AG04449 (cell line): ENCODE measurements at regions not wholly inside any gene's neighbourhood (a gene's known extent, or its start where the extent isn't known, plus 50 kb on each side); places are given as distances from the start of the nearest gene placed in this dataset.

Experiments
- CTCF ChIA-PET: fragments of 350-600 bp; formaldehyde crosslinking; extraction: SDS; loops from one replicate; lab custom pipeline; 2021; ENCODE audit warnings: antibody characterized with exemption; lab: Yijun Ruan, JAX
- POLR2A ChIA-PET: fragments of 400-600, 350-600 bp; formaldehyde crosslinking; extraction: SDS; loops from one replicate; lab custom pipeline; 2020; ENCODE audit warnings: antibody characterized with exemption, inconsistent platforms; lab: Yijun Ruan, JAX
- DNase-seq: peaks from one replicate; pipeline ENCODE4 v3.0.0-alpha.2; 2010; ENCODE audit warnings: low read depth, low spot score
- H3K4me3 ChIP-seq: 2 replicates; pipeline ENCODE4 v1.5.1; 2011; ENCODE audit warnings: low read depth, mild to moderate bottlenecking, control low read depth, low read length
- CTCF ChIP-seq: IDR thresholded peaks from one replicate; pipeline ENCODE4 v1.5.1; 2011; ENCODE audit warnings: mild to moderate bottlenecking, moderate library complexity, low read length, control low read depth, inconsistent platforms; ENCODE audit not compliant: insufficient read depth; ENCODE audit errors: missing control alignments

GRCh38 chr12:69024413-69024812, 91.4 kb upstream of the CPM start:
- POLR2A ChIA-PET, result no interaction called here
- no peak for DNase-seq
- CTCF ChIA-PET, result interaction anchor here (1.4 kb wide), 1 partner anchor 11 kb away, joined by 3 read pairs; no protein-coding TSS in a partner anchor
- no peak overlapping the region for H3K4me3 ChIP-seq
- no peak for TF ChIP-seq CTCF

GRCh38 chr12:69024907-69025306, 91.9 kb upstream of the CPM start:
- CTCF ChIA-PET, result no interaction called here
- TF ChIP-seq CTCF, result no peak
- no peak overlapping the region for H3K4me3 ChIP-seq
- POLR2A ChIA-PET, result no interaction called here
- no peak for DNase-seq

DNA sequence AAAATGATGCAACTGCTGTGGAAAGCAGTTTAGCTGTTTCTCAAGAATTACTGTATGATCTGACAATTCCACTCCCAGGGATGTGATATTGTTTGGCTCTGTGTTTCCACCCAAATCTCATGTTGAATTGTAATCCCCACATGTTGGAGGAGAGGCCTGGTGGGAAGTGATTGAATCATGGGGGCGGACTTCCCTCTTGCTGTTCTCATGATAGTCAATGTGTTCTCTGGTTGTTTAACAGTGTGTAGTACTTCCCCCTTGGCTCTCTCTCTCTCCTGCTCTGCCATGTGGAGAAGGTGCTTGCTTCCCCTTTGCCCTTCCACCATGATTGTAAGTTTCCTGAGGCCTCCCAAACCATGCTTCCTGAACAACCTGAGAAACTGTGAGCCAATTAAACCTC, 93.4 kb upstream of the CPM start:
- ChIA-PET CTCF (no interaction called here), POLR2A (no interaction called here)
- H3K4me3 ChIP-seq, result no peak overlapping the region
- no peak for DNase-seq
- TF ChIP-seq CTCF, result no peak

DNA sequence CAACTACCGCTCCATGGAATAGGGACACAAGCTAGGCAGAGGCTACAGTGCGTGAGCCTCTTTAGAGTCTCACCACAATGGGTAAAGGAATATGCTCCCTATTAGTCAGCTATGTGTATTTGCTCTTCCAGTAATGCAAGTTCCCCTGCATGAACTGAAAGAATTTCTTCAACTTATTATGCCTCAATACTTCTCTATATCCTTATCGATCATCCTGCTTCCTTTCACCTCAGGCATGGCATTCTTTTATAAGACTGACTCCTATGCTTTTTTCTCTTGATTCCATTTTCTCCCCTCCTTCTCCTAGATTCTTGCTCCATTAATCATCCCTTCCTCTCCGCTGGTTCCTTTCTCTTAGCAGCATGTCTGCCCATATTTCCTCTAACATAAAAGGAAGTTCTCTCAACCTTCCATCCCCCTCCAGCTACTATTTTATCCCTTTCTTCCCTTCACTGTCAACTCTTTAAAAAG, 94.5 kb upstream of the CPM start:
- no peak overlapping the region for H3K4me3 ChIP-seq
- CTCF ChIA-PET, result no interaction called here
- no peak for TF ChIP-seq CTCF
- POLR2A ChIA-PET, result no interaction called here
- no peak for DNase-seq

DNA sequence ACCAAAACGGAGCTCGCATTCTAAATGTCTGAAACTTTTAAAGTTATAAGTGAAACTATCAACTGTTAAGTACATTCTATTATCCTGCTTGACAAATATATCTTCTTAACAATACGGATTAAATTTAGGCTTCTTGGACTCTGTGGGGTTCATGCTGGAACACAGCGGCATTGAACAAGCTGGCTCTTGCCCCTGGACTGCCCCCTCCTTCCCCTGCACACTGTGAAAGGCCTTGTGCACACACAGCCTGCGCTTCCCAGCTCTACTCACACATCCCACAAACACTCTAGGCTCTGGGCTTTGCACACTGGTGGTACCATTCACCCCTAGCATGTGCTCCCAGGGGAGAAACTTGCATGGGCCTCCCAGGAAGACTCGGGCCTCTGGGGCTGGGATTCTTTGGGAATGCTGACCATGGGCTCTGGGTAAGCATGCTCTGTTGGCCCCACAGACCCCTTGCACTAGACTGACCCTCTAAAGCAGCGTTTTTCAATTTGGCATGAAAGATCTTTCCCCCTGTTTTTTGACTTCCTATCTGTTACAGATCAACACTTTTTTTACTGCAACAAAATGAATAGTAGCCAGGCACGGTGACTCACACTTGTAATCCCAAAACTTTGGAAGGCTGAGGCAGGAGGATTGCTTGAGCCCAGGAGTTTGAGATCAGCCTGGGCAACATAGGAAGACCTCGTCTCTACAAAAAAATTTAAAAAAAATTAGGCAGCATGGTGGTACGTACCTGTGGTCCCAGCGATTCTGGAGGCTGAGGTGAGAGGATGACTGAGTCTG, 96.2 kb upstream of the CPM start:
- H3K4me3 ChIP-seq, result no peak overlapping the region
- no peak for TF ChIP-seq CTCF
- no peak for DNase-seq
- ChIA-PET POLR2A (no interaction called here), CTCF (interaction anchor here (0.8 to 1.1 kb wide), 2 partner anchors 10 to 12 kb away, joined by 3 read pairs; no protein-coding TSS in a partner anchor)

DNA sequence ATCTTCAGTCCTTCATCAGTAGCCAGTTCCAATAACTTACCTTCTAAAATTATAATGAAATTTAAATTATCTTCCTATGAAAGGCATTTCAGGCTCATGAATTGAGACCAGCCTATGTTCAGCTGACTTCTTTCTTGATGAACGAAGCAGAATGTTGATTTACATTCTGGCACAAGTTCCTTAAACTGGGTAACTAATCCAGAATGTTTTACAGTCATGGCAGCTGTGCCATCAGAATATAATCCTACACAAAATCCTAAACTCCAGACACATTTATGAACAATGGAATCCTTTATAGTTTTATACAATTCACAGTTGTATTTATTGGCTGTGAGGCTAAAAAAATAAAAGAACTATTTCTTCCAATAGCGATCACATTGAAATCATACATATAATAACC, 97.3 kb upstream of the CPM start:
- no peak for TF ChIP-seq CTCF
- ChIA-PET CTCF (no interaction called here), POLR2A (no interaction called here)
- DNase-seq, result no peak
- no peak overlapping the region for H3K4me3 ChIP-seq
